HepG2 (cell line): ENCODE measurements at regions not wholly inside any gene's neighbourhood (a gene's known extent, or its start where the extent isn't known, plus 50 kb on each side); places are given as distances from the start of the nearest gene placed in this dataset.

Experiments used
- CHD2 ChIP-seq: IDR thresholded peaks from 2 replicates; pipeline ENCODE4 v1.6.1; 2011; ENCODE audit warnings: low read depth, low read length, improper control_type of control experiment
- EZH2 ChIP-seq: conservative IDR thresholded peaks from 2 replicates; pipeline ENCODE4 v1.6.1; 2012; ENCODE audit warnings: mild to moderate bottlenecking, low read depth, low read length, moderate library complexity
- FUBP1 ChIP-seq: sonication (generic); formaldehyde crosslinking; IDR thresholded peaks from 2 replicates; pipeline ENCODE4 v1.5.1; 2020; ENCODE audit warnings: missing genetic modification reagents, mild to moderate bottlenecking, borderline replicate concordance
- GABPA ChIP-seq, 2 experiments: IDR thresholded peaks; 2 replicates each; pipeline ENCODE4 v1.6.1; 2011 to 2016; ENCODE audit warnings: low read depth in 2 of 2, low read length in 1 of 2, missing biosample characterization in 1 of 2, missing genetic modification characterization in 1 of 2
- GABPB1 ChIP-seq: IDR thresholded peaks from 2 replicates; pipeline ENCODE4 v1.6.1; 2016; ENCODE audit warnings: mild to moderate bottlenecking, missing genetic modification reagents, moderate library complexity, missing compliant biosample characterization
- JUNB ChIP-seq: sonication (generic); formaldehyde crosslinking; IDR thresholded peaks from 2 replicates; pipeline ENCODE4 v1.8.0; 2022; ENCODE audit warnings: missing genetic modification reagents, mild to moderate bottlenecking, borderline replicate concordance
- SMAD1 ChIP-seq: sonication (generic); formaldehyde crosslinking; IDR thresholded peaks from 2 replicates; pipeline ENCODE4 v1.4.0; 2020; ENCODE audit warnings: missing genetic modification reagents, low read depth, mild to moderate bottlenecking, borderline replicate concordance
- SNAPC2 ChIP-seq: sonication (generic); formaldehyde crosslinking; IDR thresholded peaks from 2 replicates; pipeline ENCODE4 v1.8.1; 2022; ENCODE audit warnings: mild to moderate bottlenecking, missing genetic modification reagents
- USF2 ChIP-seq, 2 experiments: sonication (generic) in 1 of 2; formaldehyde crosslinking in 1 of 2; IDR thresholded peaks; 2 replicates each; pipeline versions ENCODE4 v1.5.1 to v1.6.1; 2011 to 2020; ENCODE audit warnings: borderline replicate concordance in 1 of 2, low read depth in 1 of 2, low read length in 1 of 2, mild to moderate bottlenecking in 1 of 2, missing genetic modification reagents in 1 of 2, moderate library complexity in 1 of 2
- ZC3H4 ChIP-seq: sonication (generic); formaldehyde crosslinking; IDR thresholded peaks from 2 replicates; pipeline ENCODE4 v1.4.0; 2020; ENCODE audit warnings: missing genetic modification reagents, borderline replicate concordance
- ZNF121 ChIP-seq: sonication (generic); formaldehyde crosslinking; IDR thresholded peaks from 2 replicates; pipeline ENCODE4 v1.5.0; 2020; ENCODE audit warnings: mild to moderate bottlenecking, missing genetic modification reagents
- ZNF207 ChIP-seq: fragments of 450-650 bp; IDR thresholded peaks from 2 replicates; pipeline ENCODE4 v1.6.1; 2016; ENCODE audit warnings: antibody characterized with exemption, borderline replicate concordance
- ZNF761 ChIP-seq: sonication (generic); formaldehyde crosslinking; conservative IDR thresholded peaks from 2 replicates; pipeline ENCODE4 v1.4.0; 2020; ENCODE audit warnings: mild to moderate bottlenecking, missing genetic modification reagents

GRCh38 chr13:84237143-84237542 is 354.9 kb upstream of the SLITRK1 start:
- TF ChIP-seq EZH2 (no peak), ZNF207 (no peak), SMAD1 (no peak), FUBP1 (CRISPR knock-in tag) (no peak), GABPB1 (CRISPR knock-in tag) (no peak), ZC3H4 (no peak), JUNB (no peak), USF2 (IDR thresholded peaks at IDR 0.05; ENCODE audit: low read depth, low read length) (no peak), USF2 (CRISPR knock-in tag; IDR thresholded peaks at IDR 0.05; ENCODE audit: borderline replicate concordance) (no peak), CHD2 (no peak), GABPA (IDR thresholded peaks at IDR 0.05; ENCODE audit: low read depth, low read length) (no peak), GABPA (CRISPR knock-in tag; IDR thresholded peaks at IDR 0.05; ENCODE audit: low read depth) (no peak), SNAPC2 (CRISPR knock-in tag) (no peak), ZNF121 (CRISPR knock-in tag) (no peak), ZNF761 (CRISPR knock-in tag) (no peak)
